H1 (cell line): ENCODE measurements at regions not wholly inside any gene's neighbourhood (a gene's known extent, or its start where the extent isn't known, plus 50 kb on each side); places are given as distances from the start of the nearest gene placed in this dataset.

Source experiments
- NRF1 ChIP-seq: IDR thresholded peaks from 2 replicates; pipeline ENCODE4 v1.6.1; 2011; ENCODE audit warnings: mild to moderate bottlenecking, low read depth, low read length, improper control_type of control experiment
- RAD21 ChIP-seq, 2 experiments: IDR thresholded peaks in 1 of 2; conservative IDR thresholded peaks in 1 of 2; 2 replicates each; pipeline ENCODE4 v1.6.1; 2011; ENCODE audit warnings: low read depth in 2 of 2, low read length in 2 of 2, improper control_type of control experiment in 1 of 2, inconsistent platforms in 1 of 2, mild to moderate bottlenecking in 1 of 2, moderate library complexity in 1 of 2

DNA sequence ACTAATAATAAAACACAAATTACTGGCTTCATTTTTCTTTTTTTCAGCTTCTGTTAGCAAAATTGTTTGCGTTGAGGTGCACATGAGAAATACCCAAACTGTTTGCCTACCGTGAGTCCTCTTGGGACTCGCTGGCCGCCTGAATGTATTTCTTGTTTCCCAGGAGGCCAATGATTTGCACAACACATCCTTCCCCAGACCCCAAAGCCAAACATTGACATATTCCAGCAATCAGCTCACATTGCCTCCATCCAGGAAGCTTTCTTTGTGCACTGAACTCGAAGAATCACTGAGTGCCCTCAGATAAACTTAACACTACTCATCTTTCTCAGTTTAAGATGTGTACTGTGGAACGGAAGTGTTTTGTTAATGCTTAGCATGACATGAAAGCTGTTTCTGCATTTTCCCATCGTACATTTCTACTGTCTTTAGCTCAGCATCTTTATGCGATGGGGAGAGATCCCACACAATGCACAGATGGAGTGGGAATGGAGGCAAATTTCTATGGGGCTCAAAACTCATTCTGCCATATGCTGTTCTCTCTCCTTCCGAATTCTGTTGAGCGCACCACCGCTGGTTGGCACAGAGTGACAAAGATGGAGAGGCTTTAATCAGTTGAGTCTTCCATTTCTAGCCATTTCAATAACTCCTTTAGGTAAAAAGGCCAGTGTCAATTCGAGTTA is 399.5 kb downstream of the RFC3 start (continued):
- TF ChIP-seq NRF1 (no peak), RAD21 (IDR thresholded peaks at IDR 0.05 in 1 of 2, conservative IDR thresholded peaks at IDR 0.05 in 1 of 2; ENCODE audit: low read depth in 2 of 2, low read length in 2 of 2) (no peak)
